Trophoblast cell (in vitro differentiated cells and primary cell): ENCODE measurements at regions not wholly inside any gene's neighbourhood (a gene's known extent, or its start where the extent isn't known, plus 50 kb on each side); places are given as distances from the start of the nearest gene placed in this dataset.

Experiments used
- DNase-seq, 2 donors: peaks; one replicate each; pipeline ENCODE4 v3.0.0-alpha.2; 2016
- H2AFZ ChIP-seq: 2 replicates; pipeline ENCODE4 v1.6.1; 2013; ENCODE audit warnings: low read length, moderate library complexity, mild to moderate bottlenecking; ENCODE audit not compliant: insufficient read depth, poor library complexity
- H2AK5ac ChIP-seq: 2 replicates; pipeline ENCODE4 v1.6.1; 2013; ENCODE audit warnings: mild to moderate bottlenecking, low read length
- H2BK120ac ChIP-seq: 2 replicates; pipeline ENCODE4 v1.6.1; 2013; ENCODE audit warnings: low read length, mild to moderate bottlenecking, moderate library complexity; ENCODE audit not compliant: insufficient read depth, poor library complexity
- H2BK12ac ChIP-seq: 2 replicates; pipeline ENCODE4 v1.6.1; 2013; ENCODE audit warnings: mild to moderate bottlenecking, low read length, moderate library complexity
- H2BK5ac ChIP-seq: 2 replicates; pipeline ENCODE4 v1.6.1; 2013; ENCODE audit warnings: low read length, low read depth, moderate library complexity, mild to moderate bottlenecking; ENCODE audit not compliant: poor library complexity
- H3K14ac ChIP-seq: 2 replicates; pipeline ENCODE4 v1.6.1; 2013; ENCODE audit warnings: mild to moderate bottlenecking, low read length
- H3K18ac ChIP-seq: 2 replicates; pipeline ENCODE4 v1.6.1; 2013; ENCODE audit warnings: mild to moderate bottlenecking, low read length
- H3K23ac ChIP-seq: 2 replicates; pipeline ENCODE4 v1.6.1; 2013; ENCODE audit warnings: low read length
- H3K27ac ChIP-seq: 2 replicates; pipeline ENCODE4 v1.5.1; 2013; ENCODE audit warnings: low read depth, mild to moderate bottlenecking, inconsistent platforms, low read length, moderate library complexity
- H3K27me3 ChIP-seq: 2 replicates; pipeline ENCODE4 v1.6.1; 2013; ENCODE audit warnings: inconsistent platforms, mild to moderate bottlenecking, low read length, moderate library complexity; ENCODE audit not compliant: insufficient read depth
- H3K36me3 ChIP-seq, 2 experiments: 1 replicate in 1 of 2; 2 replicates in 1 of 2; pipeline ENCODE4 v1.6.1; 2013; ENCODE audit warnings: low read length in 2 of 2, mild to moderate bottlenecking in 2 of 2, moderate library complexity in 1 of 2; ENCODE audit not compliant: insufficient read depth in 2 of 2, control insufficient read depth in 1 of 2
- H3K4ac ChIP-seq: 2 replicates; pipeline ENCODE4 v1.6.1; 2013; ENCODE audit warnings: low read depth, mild to moderate bottlenecking, low read length, moderate library complexity
- H3K4me1 ChIP-seq, 2 experiments: 1 replicate in 1 of 2; 2 replicates in 1 of 2; pipeline ENCODE4 v1.6.1; 2013; ENCODE audit warnings: low read length in 2 of 2, mild to moderate bottlenecking in 2 of 2, moderate library complexity in 1 of 2; ENCODE audit not compliant: insufficient read depth in 2 of 2, control insufficient read depth in 1 of 2
- H3K4me2 ChIP-seq: 2 replicates; pipeline ENCODE4 v1.6.1; 2013; ENCODE audit warnings: inconsistent platforms, mild to moderate bottlenecking, low read length, moderate library complexity
- H3K4me3 ChIP-seq: 2 replicates; pipeline ENCODE4 v1.5.1; 2013; ENCODE audit warnings: mild to moderate bottlenecking, low read depth, low read length, inconsistent platforms
- H3K79me1 ChIP-seq: one replicate; pipeline ENCODE4 v1.6.1; 2013; ENCODE audit warnings: low read length
- H3K79me2 ChIP-seq: 2 replicates; pipeline ENCODE4 v1.6.1; 2013; ENCODE audit warnings: low read length, mild to moderate bottlenecking; ENCODE audit not compliant: control insufficient read depth, insufficient read depth, poor library complexity
- H3K9ac ChIP-seq: 2 replicates; pipeline ENCODE4 v1.6.1; 2013; ENCODE audit warnings: mild to moderate bottlenecking, low read length
- H3K9me3 ChIP-seq: 2 replicates; pipeline ENCODE4 v1.6.1; 2013; ENCODE audit warnings: low read depth, mild to moderate bottlenecking, control low read depth, inconsistent platforms, low read length; ENCODE audit not compliant: insufficient read depth
- H4K12ac ChIP-seq: 2 replicates; pipeline ENCODE4 v1.6.1; 2013; ENCODE audit warnings: low read depth, mild to moderate bottlenecking, low read length, moderate library complexity
- H4K8ac ChIP-seq: 2 replicates; pipeline ENCODE4 v1.6.1; 2013; ENCODE audit warnings: low read depth, mild to moderate bottlenecking, low read length, moderate library complexity
- H4K91ac ChIP-seq: one replicate; pipeline ENCODE4 v1.6.1; 2013; ENCODE audit warnings: low read depth, mild to moderate bottlenecking, low read length, moderate library complexity
- WGBS: extraction: QIAGEN DNeasy Blood & Tissue Kit; methylation state at CpG from one replicate; pipeline ENCODE4 v1.1.7; 2013; ENCODE audit warnings: missing lambda C conversion rate; ENCODE audit not compliant: insufficient read length, insufficient coverage; ENCODE audit errors: extremely low coverage; 5-methylcytosine and 5-hydroxymethylcytosine counted together

GRCh38 chr18:25650201-25650941 lies 298.4 kb upstream of the ZNF521 start:
- Histone ChIP-seq H3K79me1 (peaks cover 15% of the 10 kb centered on the region), H3K9ac (no peak overlapping the region), H4K8ac (no peak overlapping the region), H3K9me3 (no peaks in the 10 kb centered on the region), H3K27me3 (no peaks in the 10 kb centered on the region), H3K79me2 (no peaks in the 10 kb centered on the region), H3K18ac (no peak overlapping the region), H3K14ac (no peak overlapping the region), H3K36me3 (no peaks in the 10 kb centered on the region), H2AFZ (no peak overlapping the region), H3K23ac (no peak overlapping the region), H3K4me2 (no peak overlapping the region), H2AK5ac (no peak overlapping the region), H2BK120ac (peak overlapping the region; percentile 41), H2BK12ac (peak overlapping the region; percentile 67), H2BK5ac (peak overlapping the region; percentile 67), H4K91ac (peak overlapping the region; percentile 60), H3K4ac (no peak overlapping the region), H3K4me3 (no peak overlapping the region), H3K27ac (peak overlapping the region; percentile 67), H3K4me1 (peaks cover 4 to 11% of the 10 kb centered on the region in 2 experiments), H4K12ac (no peak overlapping the region)
- peak in 1 of 2 donors; percentile 26 for DNase-seq
- no CpG with 5 or more reads among the region's 4 CpGs for WGBS

- no peak overlapping the region for H3K18ac ChIP-seq
- H2BK120ac ChIP-seq = no peak overlapping the region
- H2BK5ac ChIP-seq = no peak overlapping the region
These were observed 296.8 kb upstream of the ZNF521 start for GRCh38 chr18:25648716-25649260.

GRCh38 chr18:25647404-25647803 lies 295.4 kb upstream of the ZNF521 start:
- no peak overlapping the region for H2AFZ ChIP-seq
- H3K9ac ChIP-seq = no peak overlapping the region
- no peak overlapping the region for H3K4me3 ChIP-seq
- no peaks in the 10 kb centered on the region for H3K9me3 ChIP-seq
- WGBS = no CpG with 5 or more reads among the region's 3 CpGs
- H4K12ac ChIP-seq = no peak overlapping the region
- H2AK5ac ChIP-seq = peak overlapping the region; percentile 53
- DNase-seq = no peak
- H2BK12ac ChIP-seq = peak overlapping the region; percentile 68
- H3K27me3 ChIP-seq = no peaks in the 10 kb centered on the region
- no peak overlapping the region for H3K18ac ChIP-seq
- H4K8ac ChIP-seq = no peak overlapping the region
- H3K79me2 ChIP-seq = no peaks in the 10 kb centered on the region
- no peak overlapping the region for H3K27ac ChIP-seq
- no peak overlapping the region for H2BK120ac ChIP-seq
- peak overlapping the region; percentile 37 for H4K91ac ChIP-seq
- no peak overlapping the region for H3K14ac ChIP-seq
- no peaks in the 10 kb centered on the region for H3K36me3 ChIP-seq
- no peak overlapping the region for H2BK5ac ChIP-seq
- H3K23ac ChIP-seq = no peak overlapping the region
- peaks cover 4 to 14% of the 10 kb centered on the region in 2 experiments for H3K4me1 ChIP-seq
- H3K4me2 ChIP-seq = no peak overlapping the region
- no peak overlapping the region for H3K4ac ChIP-seq
- H3K79me1 ChIP-seq = peaks cover 15% of the 10 kb centered on the region

More at GRCh38 chr18:25648716-25649260, 296.8 kb upstream of the ZNF521 start:
- no peaks in the 10 kb centered on the region for H3K9me3 ChIP-seq
- H3K4me1 ChIP-seq = peaks cover 4 to 14% of the 10 kb centered on the region in 2 experiments
- H3K79me2 ChIP-seq = no peaks in the 10 kb centered on the region
- no peak overlapping the region for H3K9ac ChIP-seq
- H3K27me3 ChIP-seq = no peaks in the 10 kb centered on the region
- no peaks in the 10 kb centered on the region for H3K36me3 ChIP-seq
- H2AFZ ChIP-seq = no peak overlapping the region
- DNase-seq = no peak
- no peak overlapping the region for H4K12ac ChIP-seq
- H3K4me3 ChIP-seq = no peak overlapping the region
- no peak overlapping the region for H3K4me2 ChIP-seq
- H3K23ac ChIP-seq = no peak overlapping the region
- H2AK5ac ChIP-seq = peak overlapping the region; percentile 85
- H3K27ac ChIP-seq = no peak overlapping the region
- peaks cover 15% of the 10 kb centered on the region for H3K79me1 ChIP-seq
- H3K14ac ChIP-seq = no peak overlapping the region
- H4K91ac ChIP-seq = peak overlapping the region; percentile 46
- H4K8ac ChIP-seq = no peak overlapping the region
- no peak overlapping the region for H3K4ac ChIP-seq
- peak overlapping the region; percentile 77 for H2BK12ac ChIP-seq

GRCh38 chr18:25646971-25647370 lies 295.0 kb upstream of the ZNF521 start:
- Histone ChIP-seq H3K79me2 (no peaks in the 10 kb centered on the region), H4K12ac (no peak overlapping the region), H3K4ac (no peak overlapping the region), H2AFZ (no peak overlapping the region), H3K4me1 (peaks cover 4 to 14% of the 10 kb centered on the region in 2 experiments), H2BK5ac (no peak overlapping the region), H3K79me1 (peaks cover 15% of the 10 kb centered on the region), H3K23ac (no peak overlapping the region), H3K18ac (no peak overlapping the region), H3K4me2 (no peak overlapping the region), H3K27ac (no peak overlapping the region), H2BK120ac (no peak overlapping the region), H3K4me3 (no peak overlapping the region), H2BK12ac (no peak overlapping the region), H2AK5ac (no peak overlapping the region), H4K8ac (no peak overlapping the region), H4K91ac (no peak overlapping the region), H3K9ac (no peak overlapping the region), H3K36me3 (no peaks in the 10 kb centered on the region), H3K27me3 (no peaks in the 10 kb centered on the region), H3K14ac (no peak overlapping the region), H3K9me3 (no peaks in the 10 kb centered on the region)
- no peak for DNase-seq
